Hypothalamus (tissue), 51 donors: ENCODE measurements at regions not wholly inside any gene's neighbourhood (a gene's known extent, or its start where the extent isn't known, plus 50 kb on each side); places are given as distances from the start of the nearest gene placed in this dataset.

Experiments
- DNase-seq, 51 donors: peaks; one replicate each; lab custom pipeline; 2025; lab: John Stamatoyannopoulos, UW

DNA sequence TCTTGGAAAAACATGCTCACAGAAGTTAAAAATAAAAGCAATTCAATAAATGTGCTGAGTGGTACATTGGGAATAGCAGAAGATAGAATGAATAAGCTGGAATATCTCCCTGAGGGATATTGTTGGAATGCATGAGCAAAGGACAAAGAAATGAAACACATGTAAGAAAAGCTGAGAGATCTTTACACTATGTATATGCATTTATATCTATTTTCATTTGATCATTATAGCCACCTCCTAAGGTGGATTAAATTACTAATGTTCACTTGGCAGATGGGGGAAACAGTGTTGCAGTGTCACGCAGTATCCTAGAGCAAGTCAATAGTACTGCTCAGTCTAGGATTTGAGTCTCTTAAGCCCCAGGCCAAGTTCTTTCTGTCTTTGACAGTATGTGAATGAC lies 542.0 kb upstream of the MARCKS start:
- DNase-seq = no peak

DNA sequence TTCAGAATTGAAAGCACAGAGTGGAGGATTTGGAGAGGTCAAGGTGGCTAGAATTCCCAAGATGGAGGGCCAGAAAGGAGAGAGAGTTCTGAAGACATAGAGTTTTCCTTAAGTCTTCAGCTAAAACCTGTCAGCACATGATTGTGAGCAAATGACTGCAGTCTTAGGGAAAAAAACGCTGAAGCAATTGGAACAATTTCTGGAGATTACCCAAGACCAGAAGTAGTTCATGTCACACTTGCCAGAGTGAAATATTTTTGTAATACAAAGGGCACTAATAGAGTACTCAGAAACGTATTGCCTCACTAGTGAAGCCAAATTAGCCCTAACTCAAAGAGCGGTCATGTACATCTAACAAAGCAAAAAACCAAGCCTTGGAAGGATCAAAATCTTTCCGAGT lies 541.3 kb upstream of the MARCKS start:
- no peak for DNase-seq

DNA sequence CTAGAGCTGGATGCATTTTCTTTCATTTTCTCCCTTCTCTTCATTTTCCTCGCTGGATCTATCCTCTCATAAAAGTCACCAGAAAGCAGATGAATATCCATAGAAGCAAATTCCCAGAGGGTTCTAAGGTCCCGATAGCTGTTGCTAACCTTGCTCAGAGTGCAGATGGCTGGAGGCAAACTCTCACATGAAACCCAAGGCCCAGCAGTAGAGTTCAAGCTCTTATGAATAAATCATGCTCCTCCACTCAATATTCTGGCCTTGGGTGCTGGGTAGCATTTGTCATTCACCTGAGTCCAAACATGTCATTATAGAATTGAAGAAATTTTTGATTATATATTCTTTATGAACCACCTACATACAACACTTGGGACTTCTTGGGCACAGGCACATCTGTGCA lies 539.7 kb upstream of the MARCKS start:
- no peak for DNase-seq

DNA sequence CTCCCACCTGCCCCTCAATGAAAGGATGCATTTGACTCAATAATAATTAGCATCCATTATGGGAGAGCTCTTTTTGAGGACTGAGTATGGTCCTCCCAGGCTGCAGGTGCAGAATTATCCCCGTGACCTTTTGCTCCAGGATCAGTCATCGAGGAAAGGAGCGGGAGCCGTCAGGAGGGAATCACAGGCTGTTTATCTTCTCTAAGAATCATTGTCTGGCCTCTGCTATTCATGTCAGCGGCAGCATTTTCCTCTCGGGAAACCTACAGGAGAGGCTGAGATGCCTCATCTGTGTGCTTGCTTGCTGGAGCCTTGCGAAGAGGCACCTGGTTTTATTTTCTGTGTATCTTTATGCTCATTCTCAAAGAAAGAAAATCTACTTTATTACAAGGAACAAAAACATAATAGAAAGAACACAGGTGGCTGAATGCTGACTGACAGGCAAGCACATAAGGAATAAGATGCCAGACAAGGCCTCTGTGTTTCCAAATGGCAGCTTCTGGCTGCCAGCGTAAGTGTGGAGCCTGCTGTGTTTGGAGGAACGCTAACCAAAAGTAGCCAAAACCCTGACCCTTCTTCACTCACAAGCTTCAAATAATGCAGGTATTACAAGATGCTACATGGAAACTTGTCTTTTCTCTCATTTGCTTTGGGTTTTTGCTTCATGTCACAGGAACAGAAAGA lies 539.1 kb upstream of the MARCKS start:
- peak in 8 of 51 donors; percentile 2 to 43 (median 10) for DNase-seq

DNA sequence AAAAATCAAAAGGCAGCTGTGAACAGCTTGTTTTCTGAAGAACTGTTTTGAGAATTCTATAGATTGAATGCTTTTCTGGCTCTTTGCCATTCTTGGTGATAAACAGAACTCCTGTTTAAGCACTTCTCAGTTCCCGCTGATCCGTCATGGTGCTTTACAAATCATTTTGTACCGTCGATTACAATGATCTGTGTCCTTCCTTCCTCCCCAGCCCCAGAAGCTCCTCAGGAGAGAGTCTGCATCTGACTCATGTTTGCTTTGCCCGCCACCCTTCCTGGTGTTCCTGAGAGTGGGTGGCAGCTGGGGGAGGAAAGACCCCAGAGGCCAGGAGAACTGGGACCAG lies 538.6 kb upstream of the MARCKS start:
- no peak for DNase-seq

DNA sequence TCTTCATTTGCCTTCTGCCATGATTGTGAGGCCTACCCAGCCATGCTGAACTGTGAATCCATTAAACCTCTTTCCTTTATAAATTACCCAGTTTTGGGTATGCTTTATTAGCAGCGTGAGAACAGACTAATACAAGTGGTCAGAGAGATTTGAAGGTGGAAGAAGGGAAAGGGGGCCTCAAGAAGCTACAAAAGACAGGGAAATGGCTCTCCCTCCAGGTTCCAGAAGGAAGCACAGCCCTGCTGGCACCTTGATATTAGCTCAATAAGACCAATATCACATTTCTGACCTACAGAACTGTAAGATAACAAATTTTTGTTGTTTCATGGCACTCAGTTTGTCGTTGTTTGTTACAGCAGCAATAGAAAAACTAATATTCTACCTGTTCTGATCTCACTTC lies 536.5 kb upstream of the MARCKS start:
- no peak for DNase-seq

DNA sequence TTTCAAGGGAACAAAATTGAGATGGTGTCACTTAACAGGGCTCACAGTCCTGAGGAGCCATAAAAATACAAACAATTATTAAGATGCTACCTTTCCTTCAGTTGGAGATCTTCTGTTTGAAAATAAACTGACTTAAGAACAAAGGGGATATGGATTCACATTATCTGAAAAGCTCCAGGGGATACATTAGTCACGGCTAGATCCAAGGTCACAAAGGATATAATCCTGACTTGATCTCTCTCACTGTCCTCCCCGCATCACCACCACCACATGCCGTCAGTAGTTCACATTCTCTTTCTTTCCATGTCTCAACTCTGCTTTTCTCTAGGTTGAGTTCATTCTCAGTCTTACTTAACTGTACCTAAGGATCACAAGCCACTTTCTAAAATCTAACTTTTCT lies 530.4 kb upstream of the MARCKS start:
- DNase-seq = no peak

DNA sequence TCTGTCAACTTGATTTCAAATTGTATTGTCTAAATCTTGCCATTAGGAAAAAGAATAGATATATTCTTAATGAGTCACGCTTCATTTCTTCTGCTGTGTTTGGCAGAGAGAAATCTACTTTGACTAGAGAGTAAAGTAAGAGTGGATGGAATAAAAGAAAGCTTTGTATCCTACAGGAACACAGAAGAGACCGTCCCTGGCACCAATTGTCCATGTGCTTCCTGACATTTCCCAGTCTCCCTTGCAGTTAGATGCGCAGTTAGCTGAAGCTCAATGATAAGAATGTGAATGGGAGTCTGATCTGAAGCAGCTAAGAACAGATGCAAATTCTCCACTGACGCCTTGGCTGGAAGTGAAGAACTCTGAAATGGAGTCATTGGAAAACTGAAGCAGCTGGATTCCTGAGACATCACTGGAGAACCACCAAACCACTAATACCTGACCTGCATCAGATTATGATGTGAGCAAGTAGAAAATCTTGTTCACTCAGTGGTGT lies 528.2 kb upstream of the MARCKS start:
- peak in 16 of 51 donors; percentile 2 to 36 (median 12) for DNase-seq

DNA sequence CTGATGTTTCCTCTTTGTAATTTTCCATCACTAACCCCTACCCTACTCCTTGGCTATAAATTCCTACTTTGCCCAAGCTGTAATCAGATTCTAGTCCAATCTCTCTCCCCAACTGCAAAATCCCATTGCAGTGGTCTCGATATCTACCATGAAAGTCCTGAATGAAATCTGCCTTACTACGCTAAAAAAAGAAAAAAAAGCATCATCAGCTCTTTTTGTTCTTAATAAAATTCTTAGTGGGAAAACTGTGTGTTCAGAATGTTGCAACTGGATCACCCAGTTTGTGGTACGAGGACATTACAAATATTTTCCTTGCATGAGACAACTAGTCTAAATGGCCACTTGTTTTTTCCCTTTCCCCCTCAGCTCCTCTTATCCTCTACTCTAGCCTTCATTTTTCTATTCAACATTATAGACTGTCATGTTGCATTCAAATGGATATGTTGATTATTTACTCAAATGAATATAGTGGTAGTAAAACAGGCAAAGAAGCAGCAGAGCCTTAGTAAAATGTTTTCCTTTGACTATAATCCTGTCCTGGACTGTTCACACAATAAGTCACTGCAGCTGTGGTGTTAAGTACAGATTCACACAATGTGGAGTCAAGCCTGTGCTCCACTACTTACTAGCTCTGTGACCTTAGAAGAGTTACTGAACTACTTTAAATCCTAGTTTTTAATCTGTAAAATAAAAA lies 527.1 kb upstream of the MARCKS start:
- DNase-seq = no peak

DNA sequence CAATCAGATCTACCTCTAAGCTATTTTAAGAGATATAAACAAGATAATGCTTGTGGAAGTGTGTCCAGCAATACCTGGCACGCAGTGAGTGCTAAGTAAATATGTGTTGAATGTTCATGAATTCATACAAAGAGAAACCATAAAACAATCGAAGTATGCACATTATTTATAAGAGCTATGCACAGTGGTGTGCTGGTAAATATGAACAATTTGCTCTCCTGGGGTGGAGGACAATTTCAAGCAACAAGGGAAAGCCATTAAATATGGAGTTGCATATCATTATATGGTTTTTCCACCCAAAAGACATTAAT lies 526.6 kb upstream of the MARCKS start:
- no peak for DNase-seq

DNA sequence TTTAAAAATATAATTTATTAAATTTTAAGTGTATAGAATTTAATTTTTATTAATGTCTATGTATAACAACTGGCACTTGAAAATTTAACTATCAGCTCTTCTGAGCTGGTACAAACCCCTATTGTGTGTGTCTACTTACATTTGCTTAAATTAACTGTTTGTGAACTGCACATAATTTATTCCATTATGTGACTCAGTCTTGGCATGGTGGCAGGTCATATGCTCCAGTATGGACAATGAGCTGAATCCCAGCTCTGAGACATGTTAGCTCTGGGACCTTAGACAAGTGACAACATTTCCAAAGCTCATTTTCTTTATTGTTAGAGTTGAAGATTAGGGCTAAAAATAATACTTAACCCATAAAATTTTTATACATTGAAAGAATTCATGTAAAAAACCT lies 526.1 kb upstream of the MARCKS start:
- no peak for DNase-seq

DNA sequence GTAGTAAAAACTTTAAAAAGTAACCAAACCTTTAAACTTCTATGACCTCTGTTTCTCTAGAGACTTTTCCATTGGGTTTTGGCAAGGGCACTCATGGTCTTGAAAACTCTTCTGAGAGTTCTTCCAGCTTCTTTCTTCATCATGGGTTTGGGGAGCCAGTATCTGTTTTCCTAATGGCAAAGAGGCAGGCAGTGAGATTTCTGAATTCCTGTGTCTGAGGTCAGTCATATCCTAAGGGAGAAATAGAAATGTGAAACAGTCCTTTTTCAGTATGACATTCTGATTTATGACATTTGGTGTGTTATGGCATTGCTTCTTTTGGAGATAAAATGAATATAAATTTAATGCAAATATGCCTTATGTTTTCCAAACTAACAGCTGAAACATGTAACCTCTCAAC lies 518.5 kb upstream of the MARCKS start:
- DNase-seq = no peak

DNA sequence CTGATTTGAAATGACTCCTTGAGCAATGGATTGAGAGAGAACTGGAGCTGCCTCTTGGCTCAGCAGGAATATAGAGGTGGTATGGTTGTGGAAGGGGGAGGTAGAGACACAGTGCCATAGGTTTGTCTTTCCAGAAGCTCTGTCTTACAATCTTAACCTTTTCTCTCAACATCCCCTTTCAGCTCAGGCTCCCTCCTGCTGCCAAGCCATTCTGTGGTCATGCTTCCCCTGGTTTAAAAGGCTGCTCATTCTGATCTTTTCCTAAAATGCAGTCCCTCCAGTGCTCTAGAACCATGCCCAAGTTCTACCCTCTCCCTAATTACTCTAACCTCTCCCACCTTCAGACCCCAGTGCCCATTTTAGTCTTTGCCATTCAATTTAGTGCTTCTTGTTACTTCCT lies 517.9 kb upstream of the MARCKS start:
- DNase-seq = no peak

DNA sequence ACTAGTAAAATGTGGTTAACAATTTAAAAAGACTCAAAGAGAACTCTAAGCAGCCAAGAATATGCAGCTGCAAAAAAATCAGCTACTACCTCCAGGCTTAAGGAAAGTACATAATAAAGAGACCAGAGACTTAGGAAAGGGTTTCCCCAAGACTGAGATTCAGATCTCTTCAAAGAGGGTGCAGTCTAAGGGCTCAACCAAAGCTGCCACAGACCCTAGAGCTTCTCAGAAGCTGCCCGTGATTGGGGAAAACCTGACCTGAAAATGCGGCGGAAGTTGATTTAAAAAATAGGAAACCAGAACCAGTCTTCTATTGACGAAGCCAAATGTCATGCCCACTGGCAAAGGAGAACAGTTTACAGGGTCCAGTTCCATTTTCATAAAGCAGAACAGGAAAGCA lies 516.8 kb upstream of the MARCKS start:
- no peak for DNase-seq

DNA sequence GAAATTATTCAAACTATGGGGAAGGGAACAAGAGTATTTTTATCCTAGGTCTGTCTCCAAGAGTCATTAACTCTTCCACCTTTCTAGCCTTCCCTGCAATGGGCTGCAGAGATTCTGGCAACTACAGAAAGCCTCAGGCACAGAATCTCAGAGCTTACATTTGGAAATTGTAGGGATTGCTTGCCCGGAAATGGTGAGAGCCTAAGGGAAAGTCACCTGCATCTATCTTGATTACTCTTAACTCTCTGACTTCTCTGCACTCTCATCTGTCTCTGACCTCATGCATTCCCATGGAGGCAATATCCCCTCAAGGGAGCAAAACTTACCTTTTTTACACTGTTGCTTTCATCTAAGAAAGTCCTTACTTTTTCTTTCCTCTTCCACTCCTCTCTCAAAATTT lies 513.2 kb upstream of the MARCKS start:
- no peak for DNase-seq

DNA sequence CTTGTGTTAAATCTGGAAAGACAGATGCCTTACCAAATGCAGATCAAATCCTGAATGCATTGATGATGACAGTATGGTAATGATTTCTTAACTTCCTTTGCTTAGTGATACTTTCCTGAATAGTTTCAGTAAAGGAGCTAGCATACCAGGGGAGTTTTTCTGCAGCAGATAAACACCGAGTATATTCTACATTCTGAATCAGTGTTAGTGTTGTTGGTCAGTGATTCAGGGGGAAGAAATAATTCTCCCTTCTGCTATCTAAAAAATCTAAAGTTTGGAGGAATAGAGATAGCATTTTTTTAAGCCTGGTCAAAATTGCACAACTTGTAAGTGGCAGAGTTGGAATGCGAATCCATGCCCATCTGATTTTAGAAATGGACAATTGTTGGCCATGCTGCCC lies 512.2 kb upstream of the MARCKS start:
- no peak for DNase-seq

DNA sequence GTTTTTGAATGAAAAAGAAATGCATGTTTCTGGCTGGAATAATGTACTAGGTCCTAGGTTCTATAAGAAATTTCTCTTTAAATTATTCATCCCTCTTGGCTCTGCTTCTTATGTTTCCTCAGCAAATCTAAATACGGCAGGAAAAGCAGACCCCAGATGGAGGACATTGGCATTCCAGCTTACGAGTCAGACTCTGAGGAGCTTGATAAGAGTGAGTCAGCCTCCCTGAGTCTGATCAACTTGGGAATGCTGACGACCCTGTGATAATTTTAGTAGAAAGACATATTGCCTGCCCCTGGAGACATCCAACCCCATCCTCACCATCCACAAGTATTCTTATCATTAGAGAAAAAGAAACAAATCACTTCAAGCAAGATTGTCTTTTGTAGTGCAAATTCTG lies 509.7 kb upstream of the MARCKS start:
- no peak for DNase-seq

DNA sequence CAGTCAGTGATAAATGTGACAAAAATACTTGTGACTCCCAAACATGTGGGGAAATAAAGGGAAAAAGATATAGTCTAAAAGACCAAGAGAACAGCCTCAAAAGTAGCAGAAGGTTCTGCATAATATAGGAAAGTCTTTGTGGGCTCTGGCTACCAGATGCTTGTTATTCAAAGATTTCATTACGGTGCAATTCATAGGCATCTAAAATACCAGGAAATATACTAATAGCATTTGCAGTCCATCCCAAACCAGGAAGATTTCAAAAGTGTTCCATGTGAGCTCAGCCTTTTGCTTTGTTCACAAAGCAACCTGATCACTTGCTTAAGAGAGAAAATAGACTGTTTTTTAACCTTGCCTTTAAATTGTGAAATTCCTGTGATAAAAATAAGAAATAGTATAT lies 506.7 kb upstream of the MARCKS start:
- DNase-seq = no peak

DNA sequence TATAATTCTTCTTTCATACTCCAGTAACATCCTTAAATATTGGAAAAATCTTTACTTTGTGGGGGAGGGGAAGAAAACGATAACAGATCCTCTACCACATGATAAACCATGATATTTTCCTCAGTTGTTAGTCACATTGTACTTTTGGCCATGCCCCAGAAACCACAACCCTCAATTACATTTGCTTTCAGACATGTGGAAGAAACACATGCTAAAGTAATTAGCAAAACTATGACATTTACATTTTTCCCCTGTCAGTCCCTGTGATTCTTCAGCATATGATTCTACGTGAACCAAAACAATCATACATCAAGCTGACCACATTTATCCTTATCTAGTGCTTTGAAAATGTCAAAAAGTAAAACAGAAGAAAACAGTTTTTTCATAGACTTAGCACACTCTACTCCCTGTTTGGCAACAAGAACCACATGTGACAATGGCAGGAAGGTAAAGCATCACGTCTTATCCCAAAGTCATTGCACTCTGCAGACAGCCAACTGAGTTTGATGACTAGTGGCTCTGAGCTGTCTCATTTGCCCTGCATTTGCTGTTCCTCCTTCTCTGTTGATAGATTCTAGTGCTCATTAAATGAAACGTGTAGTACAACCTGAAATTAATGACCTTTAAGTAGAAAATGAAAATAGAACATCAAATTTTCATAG lies 505.8 kb upstream of the MARCKS start:
- no peak for DNase-seq

DNA sequence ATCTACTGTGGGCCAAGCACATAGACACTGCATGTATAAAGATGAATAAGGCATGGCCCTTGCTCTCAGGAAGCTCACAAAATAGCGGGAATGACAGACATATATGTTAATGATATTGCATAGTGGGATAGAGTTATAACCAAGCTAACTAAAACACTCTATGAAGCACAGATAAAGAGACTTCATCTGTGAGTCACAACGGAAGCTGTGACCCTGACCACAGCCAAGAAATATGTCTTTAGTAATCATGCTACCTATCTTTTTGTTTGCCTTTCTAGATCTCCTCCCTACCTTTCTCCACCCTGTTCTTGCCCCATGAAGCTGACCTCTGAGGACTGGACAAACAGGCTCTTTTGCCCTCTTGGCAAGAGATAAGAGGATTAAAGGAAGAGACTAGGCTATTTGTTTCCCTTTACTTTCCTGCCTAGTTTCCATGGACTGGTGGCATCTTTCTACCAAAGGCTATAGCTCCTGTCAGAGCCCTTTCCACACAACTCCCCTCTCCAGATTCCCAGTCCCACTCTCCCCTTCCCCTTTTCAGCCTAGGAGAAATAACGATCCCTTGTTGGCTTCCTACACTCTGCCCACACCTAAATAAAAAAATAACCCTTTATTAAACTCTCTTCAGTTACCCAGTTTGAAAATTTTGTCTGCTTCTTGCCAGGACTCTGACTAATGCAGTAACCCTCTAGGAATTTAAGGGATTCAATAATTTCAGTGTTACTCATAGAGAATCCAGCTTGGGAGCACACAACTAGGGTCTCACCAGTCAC lies 504.9 kb upstream of the MARCKS start:
- no peak for DNase-seq

DNA sequence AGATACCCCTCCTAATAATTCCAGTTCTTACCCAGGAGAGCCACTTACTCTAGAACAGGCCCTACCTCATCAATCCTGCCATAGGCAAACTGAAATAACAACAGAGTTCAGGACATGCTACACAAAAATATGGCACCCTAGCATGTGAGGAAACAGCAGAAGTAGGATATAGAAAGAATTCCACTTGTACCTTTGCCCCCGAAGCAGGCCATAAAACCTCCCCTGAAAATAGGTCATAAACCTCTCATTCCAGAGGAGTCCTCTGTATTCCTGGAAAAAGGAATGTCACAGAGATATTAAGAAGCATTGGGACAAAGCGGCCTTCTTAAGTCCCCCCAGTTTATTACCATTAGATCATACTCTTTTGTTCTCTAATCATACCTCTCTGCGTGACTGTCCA lies 504.3 kb upstream of the MARCKS start:
- no peak for DNase-seq

DNA sequence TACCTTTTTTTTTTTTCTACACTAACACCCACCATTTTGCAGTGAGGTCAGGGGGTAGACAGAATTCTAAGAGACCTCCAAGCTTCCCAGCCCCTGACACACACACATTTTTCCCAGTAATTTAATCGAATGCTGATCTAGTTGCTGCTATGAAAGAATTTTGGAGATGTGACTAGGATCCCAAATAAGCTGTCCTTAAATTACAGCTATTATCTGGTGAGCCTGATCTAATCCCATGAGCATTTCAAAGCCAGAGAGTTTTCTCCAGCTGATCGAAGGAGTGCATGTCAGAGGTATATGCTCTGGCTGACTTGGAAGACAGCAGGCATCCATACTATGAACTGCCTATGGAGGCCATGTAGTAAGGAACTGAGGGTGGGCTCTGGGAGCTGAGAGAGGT lies 503.8 kb upstream of the MARCKS start:
- DNase-seq = no peak
